Fibroblast of the aortic adventitia (primary cell): ENCODE measurements at regions not wholly inside any gene's neighbourhood (a gene's known extent, or its start where the extent isn't known, plus 50 kb on each side); places are given as distances from the start of the nearest gene placed in this dataset.

Experiments
- DNase-seq: peaks from one replicate; pipeline ENCODE4 v3.0.0-alpha.2; 2010; ENCODE audit warnings: low read depth
- H3K4me3 ChIP-seq: 2 replicates; pipeline ENCODE4 v1.5.1; 2011; ENCODE audit warnings: low read depth, mild to moderate bottlenecking, control low read depth, low read length, moderate library complexity
- CTCF ChIP-seq: IDR thresholded peaks from 2 replicates; pipeline ENCODE4 v1.5.1; 2011; ENCODE audit warnings: mild to moderate bottlenecking, low read length, control low read depth, inconsistent platforms; ENCODE audit not compliant: insufficient read depth

DNA sequence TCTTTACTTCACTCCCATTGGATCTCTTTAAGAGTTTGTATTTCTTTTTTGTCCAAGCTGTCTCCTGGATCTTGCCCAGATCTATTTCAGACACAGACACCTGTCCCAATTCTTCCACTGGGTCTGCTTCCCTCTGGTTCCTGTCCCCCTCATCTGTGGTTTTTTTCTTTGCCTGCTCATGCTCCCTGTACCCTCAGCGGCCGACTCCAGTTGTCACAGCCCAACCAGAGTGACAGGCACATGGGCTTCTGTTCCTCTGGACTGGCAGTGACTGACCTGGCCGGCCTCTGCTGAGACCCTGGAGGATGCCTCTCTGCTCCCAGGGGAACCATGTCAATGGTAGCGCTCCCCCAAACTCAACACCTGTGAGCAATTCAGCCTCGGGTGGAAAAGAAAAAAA is 142.6 kb downstream of the WSCD1 start:
- H3K4me3 ChIP-seq, result no peak overlapping the region
- DNase-seq, result no peak
- no peak for TF ChIP-seq CTCF

DNA sequence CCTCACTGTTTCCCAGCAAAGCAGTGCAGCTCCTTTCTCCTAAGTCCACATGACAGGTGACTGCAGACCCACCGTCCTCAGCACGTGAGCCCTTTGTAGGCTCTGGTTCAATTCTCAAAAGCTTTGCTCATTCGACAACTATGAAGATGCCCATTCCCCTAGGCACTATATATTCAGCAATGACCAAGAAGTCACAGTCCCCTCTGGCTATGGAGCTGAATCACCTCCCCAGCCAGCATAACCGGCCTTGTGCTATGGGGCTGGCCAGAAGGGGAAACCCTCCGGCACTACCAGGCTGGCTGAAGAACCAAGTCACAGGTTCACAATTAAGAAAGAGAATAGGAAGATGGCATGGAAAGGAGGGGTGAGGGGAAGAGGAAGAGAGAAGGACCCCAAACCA is 139.7 kb downstream of the WSCD1 start:
- DNase-seq, result no peak
- no peak overlapping the region for H3K4me3 ChIP-seq
- no peak for TF ChIP-seq CTCF

DNA sequence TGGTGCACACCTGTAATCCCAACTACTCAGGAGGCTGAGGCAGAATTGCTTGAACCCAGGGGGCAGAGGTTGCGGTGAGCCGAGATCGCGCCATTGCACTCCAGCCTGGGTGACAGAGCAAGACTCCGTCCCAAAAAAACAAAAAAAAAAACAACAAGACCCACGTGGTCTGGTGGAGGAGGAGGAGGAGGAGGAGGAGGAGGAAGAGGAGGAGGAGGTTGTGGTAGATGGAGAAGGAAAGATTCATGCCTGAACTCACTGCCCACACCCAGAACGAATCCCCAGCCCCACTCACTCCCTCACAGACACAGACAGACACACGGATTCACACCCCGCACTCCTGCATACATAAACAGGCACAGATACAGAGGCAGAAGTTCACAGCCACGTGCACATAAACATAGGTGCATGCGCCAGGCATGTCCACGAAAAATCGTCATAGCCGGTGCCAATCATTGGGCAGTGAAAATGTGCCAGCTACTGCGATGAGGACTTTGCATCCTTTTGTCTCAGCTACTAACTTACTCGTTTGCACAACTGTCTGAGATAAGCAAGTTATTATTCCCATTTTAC is 138.5 kb downstream of the WSCD1 start:
- DNase-seq, result no peak
- no peak for TF ChIP-seq CTCF
- H3K4me3 ChIP-seq, result no peak overlapping the region

DNA sequence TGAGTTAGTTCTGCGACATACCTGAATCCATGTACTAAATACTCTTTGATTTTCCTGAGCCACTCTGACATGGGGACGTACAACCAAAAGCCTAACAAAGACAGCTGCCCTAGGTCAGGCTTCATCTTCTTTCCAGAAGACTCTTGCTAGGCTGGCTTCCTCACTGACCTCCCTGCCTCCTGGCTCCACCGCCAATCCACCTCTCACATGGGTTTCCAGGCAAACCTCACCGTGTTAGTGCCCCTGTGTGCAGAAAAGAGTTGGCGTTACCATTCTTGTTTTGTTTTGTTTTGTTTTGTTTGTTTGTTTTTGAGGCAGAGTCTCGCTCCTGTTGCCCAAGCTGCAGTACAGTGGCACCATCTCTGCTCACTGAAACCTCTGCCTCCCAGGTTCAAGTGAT is 135.3 kb downstream of the WSCD1 start:
- no peak for TF ChIP-seq CTCF
- no peak overlapping the region for H3K4me3 ChIP-seq

DNA sequence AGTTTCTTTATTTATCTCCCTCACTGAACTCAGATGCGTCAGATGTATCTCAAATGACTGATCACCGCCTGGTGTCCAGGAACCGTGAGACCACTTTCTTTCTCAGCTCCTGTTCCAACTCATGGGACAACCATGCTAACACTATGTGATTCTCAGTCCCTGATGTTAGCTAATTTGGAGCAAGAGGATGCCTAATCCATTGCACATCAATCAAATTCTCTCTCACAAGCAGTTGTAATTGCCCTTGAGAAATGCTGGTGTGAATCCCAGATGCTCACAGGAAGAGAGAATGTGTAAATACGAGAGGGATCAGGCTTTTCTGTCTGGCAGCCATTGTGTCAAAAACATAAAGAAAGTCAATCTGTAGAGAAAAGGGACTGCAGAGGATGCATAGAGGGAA is 134.9 kb downstream of the WSCD1 start:
- TF ChIP-seq CTCF, result no peak
- DNase-seq, result no peak
- no peak overlapping the region for H3K4me3 ChIP-seq

More for the DNA sequence above, 135.3 kb downstream of the WSCD1 start:
- no peak for DNase-seq

GRCh38 chr17:6204203-6204722 is 134.1 kb downstream of the WSCD1 start:
- no peak for DNase-seq
- TF ChIP-seq CTCF, result no peak
- no peak overlapping the region for H3K4me3 ChIP-seq

- TF ChIP-seq CTCF, result no peak
- no peak overlapping the region for H3K4me3 ChIP-seq
- DNase-seq, result no peak
These were observed 126.2 kb downstream of the WSCD1 start for GRCh38 chr17:6196355-6196754.
